T-helper 1 cell treated with Interleukin-12 subunit alpha and Interleukin-12 subunit beta and Interleukin-4 antibody, amounts not matched to agents 30 ng/mL and 1 ng/mL, for 36 hours (primary cell): ENCODE measurements at regions not wholly inside any gene's neighbourhood (a gene's known extent, or its start where the extent isn't known, plus 50 kb on each side); places are given as distances from the start of the nearest gene placed in this dataset.

ENCODE experiments used
- intact Hi-C: fragments of 100-400 bp; cut with micrococcal nuclease; formaldehyde crosslinking; loops from one replicate; pipeline ENCODE4 v1.15.1; 2024

DNA sequence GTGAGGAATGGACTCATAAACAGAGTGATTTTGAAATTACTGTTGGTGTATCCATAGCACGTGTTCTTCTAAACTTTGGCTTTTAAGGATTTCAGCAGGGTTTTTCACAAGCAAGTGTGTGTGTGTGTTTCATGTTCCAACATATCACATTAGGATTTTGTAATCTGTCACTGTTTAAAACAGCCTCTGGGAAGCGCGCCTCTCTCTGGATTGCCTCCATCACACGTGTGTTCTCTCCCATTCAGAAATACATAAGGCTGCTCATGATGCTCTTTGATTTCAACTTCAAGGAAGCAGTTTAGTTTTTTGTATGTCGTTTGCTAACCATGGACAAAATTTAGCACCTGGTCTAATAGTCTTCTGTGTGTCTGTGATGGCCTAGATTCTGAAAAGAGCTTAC is 370.4 kb downstream of the MTX2 start:
- intact Hi-C loops: loop anchor here (5.0 to 10.0 kb wide), 4 partner anchors 87 to 945 kb away; no protein-coding TSS in a partner anchor

GRCh38 chr2:176641436-176641835 is 372.2 kb downstream of the MTX2 start:
- intact Hi-C loops: no loop called here

GRCh38 chr2:176642074-176642473 is 372.8 kb downstream of the MTX2 start:
- intact Hi-C loops: no loop called here

DNA sequence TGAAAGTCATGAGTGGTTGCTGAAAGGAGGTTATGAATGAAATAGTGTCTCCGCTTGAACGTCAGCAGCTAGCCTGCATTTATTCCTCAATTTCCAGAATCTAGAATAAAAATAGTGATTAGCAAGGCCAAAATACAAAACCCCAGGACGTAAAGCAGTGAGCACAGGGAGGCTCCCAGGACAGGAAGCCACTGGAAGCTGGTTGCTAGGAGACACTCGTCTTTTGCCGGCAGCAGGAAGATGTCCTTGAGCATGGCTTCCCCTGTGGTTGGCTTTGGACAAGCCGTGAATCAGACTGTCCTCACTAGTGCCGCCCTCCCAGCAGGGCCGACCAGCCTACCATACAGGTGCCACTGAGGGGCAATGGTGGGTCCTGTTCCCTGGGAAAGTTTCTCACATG is 374.4 kb downstream of the MTX2 start:
- intact Hi-C loops: no loop called here

- intact Hi-C loops: no loop called here
These were observed 376.3 kb downstream of the MTX2 start for GRCh38 chr2:176645494-176645893.

- intact Hi-C loops: no loop called here
These were observed 376.9 kb downstream of the MTX2 start for GRCh38 chr2:176646033-176646615.

GRCh38 chr2:176647325-176648165 is 378.3 kb downstream of the MTX2 start:
- intact Hi-C loops: no loop called here

DNA sequence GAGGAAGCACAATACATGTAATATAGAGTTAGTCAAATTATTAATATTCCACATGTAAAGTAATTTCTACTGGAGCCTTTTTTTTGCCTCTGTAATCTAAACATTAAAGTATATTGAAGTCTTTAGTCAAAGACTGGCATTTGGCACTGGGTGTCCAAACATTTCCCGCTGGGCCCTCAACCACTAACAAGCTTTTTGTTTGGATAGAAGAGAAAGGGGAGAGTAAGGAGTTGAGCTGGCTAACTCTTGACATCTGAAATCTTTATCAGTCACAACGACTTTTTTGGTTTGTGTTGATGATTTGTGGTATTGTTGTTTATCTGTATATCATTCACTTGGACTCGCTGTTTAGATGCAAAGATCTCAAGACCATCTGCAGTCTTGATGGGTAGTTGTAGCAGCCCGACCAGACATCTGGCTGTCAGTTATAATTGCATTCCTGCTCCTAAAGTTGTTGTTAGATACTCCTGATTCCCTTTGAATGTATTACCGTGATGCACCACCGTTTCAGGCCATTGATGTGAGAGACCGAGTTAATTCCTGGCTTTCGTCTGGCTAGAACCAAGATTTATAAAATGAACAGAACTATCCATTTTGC is 379.6 kb downstream of the MTX2 start:
- intact Hi-C loops: no loop called here

- intact Hi-C loops: loop anchor here (5.0 kb wide), 3 partner anchors 98 to 767 kb away; no protein-coding TSS in a partner anchor
These were observed 381.0 kb downstream of the MTX2 start for GRCh38 chr2:176650104-176650837.

DNA sequence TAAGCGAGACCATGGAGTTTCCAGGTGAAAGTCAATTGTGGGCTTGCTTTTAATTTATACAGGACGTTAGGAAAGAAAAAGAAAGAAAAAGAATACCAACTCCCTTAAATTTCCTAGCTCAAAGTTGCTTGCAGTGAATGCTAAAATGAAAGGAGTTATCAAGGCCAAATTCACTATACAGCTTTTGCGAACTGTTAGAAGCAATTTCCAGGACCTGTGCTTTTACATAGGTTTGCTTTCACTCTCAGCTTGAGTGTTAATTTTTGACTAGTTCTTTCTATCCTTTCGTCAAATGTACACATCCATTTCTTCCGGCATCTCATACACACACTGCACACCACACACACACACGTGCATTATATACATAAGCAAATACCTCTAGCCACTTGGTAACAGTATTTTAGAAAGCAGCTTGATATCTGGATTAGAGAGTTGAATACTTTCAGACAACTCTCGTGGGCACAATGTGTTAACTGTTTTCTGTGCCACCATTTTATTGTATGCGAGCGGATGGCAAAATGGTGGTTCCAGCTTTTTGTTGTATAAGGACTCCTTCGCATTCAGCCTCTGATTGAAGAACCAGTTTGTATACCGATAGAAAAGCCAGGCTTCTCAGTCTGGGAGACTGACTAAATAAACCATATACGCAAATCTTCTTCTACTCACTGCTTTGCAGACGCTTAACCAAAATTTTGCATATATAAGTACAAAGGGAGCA is 381.8 kb downstream of the MTX2 start:
- intact Hi-C loops: loop anchor here (5.0 kb wide), 3 partner anchors 99 to 766 kb away; no protein-coding TSS in a partner anchor

- intact Hi-C loops: loop anchor here (1.0 to 5.0 kb wide), 9 partner anchors 14 to 765 kb away; partner anchors contain the start of gene MTX2
These were observed 383.3 kb downstream of the MTX2 start for GRCh38 chr2:176652300-176653182.

DNA sequence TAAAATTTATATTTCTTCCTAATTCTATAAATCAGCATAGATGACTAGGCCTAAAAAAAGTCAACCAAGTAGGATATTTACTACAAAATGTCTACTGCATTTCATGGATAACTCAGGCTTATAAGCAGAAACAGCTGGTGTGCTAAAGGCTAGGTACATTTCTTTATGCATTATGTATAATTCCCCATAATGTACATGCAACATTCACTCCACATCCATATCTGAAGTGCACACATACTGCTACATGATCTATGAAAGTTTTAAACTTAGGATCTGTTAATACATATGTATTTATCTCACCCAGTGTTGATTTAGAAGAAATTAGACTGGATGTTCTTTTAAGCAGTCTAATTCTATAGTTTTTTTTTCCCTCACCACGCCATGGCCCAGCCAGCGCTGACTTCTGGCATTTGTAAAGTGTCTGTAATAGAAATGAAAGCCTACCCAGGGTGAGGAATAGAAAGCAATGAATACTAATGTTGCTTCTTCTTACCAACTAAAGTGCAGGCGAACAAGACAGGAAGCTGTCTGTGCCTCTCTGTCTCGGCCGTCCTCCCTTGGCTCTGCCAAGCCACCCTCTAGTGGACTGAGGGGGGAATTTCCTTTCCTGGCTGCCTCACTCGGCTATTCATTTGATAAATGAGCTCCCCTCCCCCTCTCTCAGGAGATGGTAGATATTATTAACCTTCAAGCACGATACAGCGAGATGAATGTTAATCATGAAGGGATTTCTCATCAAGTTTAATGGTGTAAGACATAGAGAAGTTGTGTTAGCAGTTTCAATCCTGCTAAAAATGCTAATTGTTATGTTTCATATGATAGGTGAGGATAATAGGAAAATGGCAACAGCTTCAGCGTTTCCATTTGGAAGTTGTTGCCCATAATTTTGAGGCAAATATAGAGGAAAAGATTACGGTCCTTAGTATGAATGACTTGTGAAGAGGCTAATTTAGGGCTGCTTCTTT is 384.5 kb downstream of the MTX2 start:
- intact Hi-C loops: loop anchor here (1.0 to 5.0 kb wide), 4 partner anchors 101 to 764 kb away; no protein-coding TSS in a partner anchor

GRCh38 chr2:176656038-176656775 is 387.0 kb downstream of the MTX2 start:
- intact Hi-C loops: no loop called here

DNA sequence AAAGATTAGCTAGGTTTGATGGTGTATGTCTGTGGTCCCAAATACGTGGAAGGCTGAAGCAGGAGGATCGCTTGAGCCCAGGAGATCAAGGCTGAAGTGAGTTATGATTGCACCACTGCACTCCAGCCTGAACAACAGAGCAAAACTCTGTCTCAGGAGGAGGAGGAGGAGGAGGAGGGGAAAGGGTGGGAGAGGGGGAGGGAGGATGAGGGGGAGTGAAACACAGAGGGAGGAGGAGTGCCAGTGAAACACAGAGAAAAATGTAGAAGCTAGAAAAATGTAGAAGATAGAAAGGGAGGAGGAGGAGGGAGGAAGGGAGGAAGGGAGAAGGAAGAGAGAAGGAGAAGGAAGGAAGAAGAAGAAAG is 387.5 kb downstream of the MTX2 start:
- intact Hi-C loops: no loop called here

GRCh38 chr2:176657393-176657792 is 388.2 kb downstream of the MTX2 start:
- intact Hi-C loops: no loop called here

DNA sequence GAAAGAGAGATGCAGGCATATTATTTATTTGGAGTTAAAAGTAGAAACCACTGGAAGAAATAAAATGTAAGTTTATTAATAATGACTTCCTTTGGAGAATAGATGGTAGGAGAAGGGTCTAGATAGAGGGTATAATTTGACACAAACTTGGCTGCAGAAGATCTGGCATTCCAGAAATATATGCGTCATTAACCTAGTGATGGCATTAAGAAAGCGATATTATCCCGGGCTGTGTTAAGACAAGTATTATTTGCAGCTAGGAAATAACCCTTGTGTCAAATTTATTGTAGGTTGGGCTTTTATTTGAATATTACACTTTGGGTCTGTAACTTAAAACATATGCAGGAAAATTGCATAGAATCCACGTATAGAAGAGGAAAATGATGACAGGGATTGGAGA is 389.5 kb downstream of the MTX2 start:
- intact Hi-C loops: no loop called here

DNA sequence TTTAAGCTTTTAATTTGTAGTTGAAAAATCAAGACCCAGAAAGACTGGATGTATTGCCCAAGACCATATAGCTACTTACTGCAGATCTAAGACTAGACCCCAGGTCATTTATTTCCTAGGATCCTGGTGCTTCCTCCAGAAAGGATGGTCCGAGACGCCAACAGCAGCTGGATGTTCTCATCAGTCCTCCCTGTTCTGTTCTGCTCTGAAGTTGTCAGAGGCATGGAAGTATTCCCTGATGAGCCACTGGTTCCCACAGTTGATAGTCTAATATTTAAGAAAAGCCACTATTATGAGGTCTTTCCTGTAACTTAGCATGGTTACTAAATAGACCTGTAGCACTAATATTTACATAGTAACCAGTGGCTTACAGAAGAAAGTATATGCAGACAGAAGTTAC is 393.5 kb downstream of the MTX2 start:
- intact Hi-C loops: no loop called here

GRCh38 chr2:176664478-176664877 is 395.2 kb downstream of the MTX2 start:
- intact Hi-C loops: no loop called here
